ENCODE measurements at regions not wholly inside any gene's neighbourhood (a gene's known extent, or its start where the extent isn't known, plus 50 kb on each side); places are given as distances from the start of the nearest gene placed in this dataset.

- H3K79me2 ChIP-seq (ENCODE audit: insufficient read depth, low read length) = no peaks in the 10 kb centered on the region
- no peak overlapping the region for H2AFZ ChIP-seq (ENCODE audit: low read length)
- TF ChIP-seq, protein P1, sequence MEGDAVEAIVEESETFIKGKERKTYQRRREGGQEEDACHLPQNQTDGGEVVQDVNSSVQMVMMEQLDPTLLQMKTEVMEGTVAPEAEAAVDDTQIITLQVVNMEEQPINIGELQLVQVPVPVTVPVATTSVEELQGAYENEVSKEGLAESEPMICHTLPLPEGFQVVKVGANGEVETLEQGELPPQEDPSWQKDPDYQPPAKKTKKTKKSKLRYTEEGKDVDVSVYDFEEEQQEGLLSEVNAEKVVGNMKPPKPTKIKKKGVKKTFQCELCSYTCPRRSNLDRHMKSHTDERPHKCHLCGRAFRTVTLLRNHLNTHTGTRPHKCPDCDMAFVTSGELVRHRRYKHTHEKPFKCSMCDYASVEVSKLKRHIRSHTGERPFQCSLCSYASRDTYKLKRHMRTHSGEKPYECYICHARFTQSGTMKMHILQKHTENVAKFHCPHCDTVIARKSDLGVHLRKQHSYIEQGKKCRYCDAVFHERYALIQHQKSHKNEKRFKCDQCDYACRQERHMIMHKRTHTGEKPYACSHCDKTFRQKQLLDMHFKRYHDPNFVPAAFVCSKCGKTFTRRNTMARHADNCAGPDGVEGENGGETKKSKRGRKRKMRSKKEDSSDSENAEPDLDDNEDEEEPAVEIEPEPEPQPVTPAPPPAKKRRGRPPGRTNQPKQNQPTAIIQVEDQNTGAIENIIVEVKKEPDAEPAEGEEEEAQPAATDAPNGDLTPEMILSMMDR (IDR thresholded peaks at IDR 0.05; ENCODE audit: extremely low read depth, low read depth, low read length) = peak; percentile 69
- H3K4me2 ChIP-seq (ENCODE audit: insufficient read depth, low read length) = no peak overlapping the region
- no peak overlapping the region for H3K4me3 ChIP-seq (ENCODE audit: insufficient read depth, low read length)
- H3K36me3 ChIP-seq (ENCODE audit: insufficient read depth, low read length) = no peaks in the 10 kb centered on the region
- no peak for DNase-seq (ENCODE audit: insufficient read length, low spot score, missing footprints)
- no peak overlapping the region for H3K27ac ChIP-seq (ENCODE audit: low read depth, low read length)
- H3K4me1 ChIP-seq (ENCODE audit: insufficient read depth, low read length) = peaks cover 23% of the 10 kb centered on the region
- H3K27me3 ChIP-seq (ENCODE audit: insufficient read depth, low read length) = no peaks in the 10 kb centered on the region
- no peaks in the 10 kb centered on the region for H3K9me3 ChIP-seq (ENCODE audit: low read depth, low read length)
- no peaks in the 10 kb centered on the region for H4K20me1 ChIP-seq (ENCODE audit: insufficient read depth, low read length)
These were observed 986.3 kb upstream of the TMEM132C start for GRCh38 chr12:127280393-127281275.

DNA sequence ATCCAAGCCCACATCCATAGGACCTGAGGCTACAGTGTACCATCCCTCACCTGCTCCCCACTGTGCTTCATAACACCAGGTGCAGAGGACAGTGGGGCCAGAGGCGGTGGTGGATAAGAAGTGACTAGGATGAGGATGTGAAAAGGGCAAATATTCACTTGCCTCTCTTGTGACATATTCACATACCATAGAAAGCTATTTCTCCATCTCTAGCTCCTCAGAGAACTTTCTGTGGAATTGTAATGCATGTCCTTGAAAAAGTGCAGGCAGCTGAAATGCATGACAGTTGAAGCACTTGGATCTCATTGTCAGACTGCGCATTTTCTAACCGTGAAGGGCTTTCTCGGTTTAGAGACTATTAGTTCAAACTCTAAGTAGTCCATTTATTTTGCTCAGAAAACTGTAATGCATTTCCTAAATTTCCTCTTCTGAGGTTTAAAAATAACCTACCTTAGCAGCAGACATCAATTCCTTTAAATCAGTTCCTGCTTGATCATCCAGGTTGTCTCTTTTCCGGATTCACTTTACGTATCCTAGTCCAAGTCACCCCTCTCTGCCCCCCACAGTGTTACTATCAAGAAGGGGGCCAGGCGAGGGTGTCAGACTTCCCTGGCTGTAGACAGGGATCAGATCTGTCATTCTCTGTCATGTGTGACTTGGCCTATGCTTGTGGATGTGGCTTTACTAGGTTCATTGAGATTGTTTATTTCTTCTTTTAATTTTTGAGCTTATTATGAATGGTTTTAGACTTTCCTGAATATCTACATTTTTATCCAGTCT lies 984.0 kb upstream of the TMEM132C start:
- Histone ChIP-seq H3K4me1 (ENCODE audit: insufficient read depth, low read length) (peaks cover 27% of the 10 kb centered on the region), H4K20me1 (ENCODE audit: insufficient read depth, low read length) (no peaks in the 10 kb centered on the region), H3K27me3 (ENCODE audit: insufficient read depth, low read length) (no peaks in the 10 kb centered on the region), H2AFZ (ENCODE audit: low read length) (no peak overlapping the region), H3K4me2 (ENCODE audit: insufficient read depth, low read length) (no peak overlapping the region), H3K27ac (ENCODE audit: low read depth, low read length) (peak overlapping the region; percentile 99), H3K79me2 (ENCODE audit: insufficient read depth, low read length) (no peaks in the 10 kb centered on the region), H3K9me3 (ENCODE audit: low read depth, low read length) (no peaks in the 10 kb centered on the region), H3K36me3 (ENCODE audit: insufficient read depth, low read length) (no peaks in the 10 kb centered on the region), H3K4me3 (ENCODE audit: insufficient read depth, low read length) (no peak overlapping the region)
- DNase-seq (ENCODE audit: insufficient read length, low spot score, missing footprints) = no peak
- TF ChIP-seq, protein P1 (IDR thresholded peaks at IDR 0.05; ENCODE audit: extremely low read depth, low read depth, low read length) = no peak

DNA sequence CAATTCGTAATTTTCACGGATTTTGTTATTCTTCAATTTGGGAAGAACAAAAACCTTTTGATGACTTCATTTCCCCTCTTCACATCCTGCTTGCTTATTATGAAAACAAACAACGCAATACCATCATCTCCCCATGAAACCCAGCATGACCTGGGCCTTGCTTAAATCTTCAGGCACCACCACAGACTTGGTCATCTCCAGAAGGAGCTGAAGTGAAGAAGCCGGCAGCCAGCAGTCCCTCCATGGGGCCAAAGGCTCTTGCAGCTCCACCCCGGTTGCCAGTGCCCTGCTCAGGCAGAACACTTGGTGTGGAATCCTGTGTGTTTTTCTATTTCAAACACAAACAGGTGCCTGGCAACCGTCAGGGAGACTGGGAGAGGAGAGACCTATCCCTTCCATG lies 982.9 kb upstream of the TMEM132C start:
- Histone ChIP-seq H2AFZ (ENCODE audit: low read length) (peak overlapping the region; percentile 49), H3K9me3 (ENCODE audit: low read depth, low read length) (no peaks in the 10 kb centered on the region), H3K4me1 (ENCODE audit: insufficient read depth, low read length) (peaks cover 25% of the 10 kb centered on the region), H3K4me2 (ENCODE audit: insufficient read depth, low read length) (peak overlapping the region; percentile 6), H3K4me3 (ENCODE audit: insufficient read depth, low read length) (no peak overlapping the region), H3K79me2 (ENCODE audit: insufficient read depth, low read length) (no peaks in the 10 kb centered on the region), H4K20me1 (ENCODE audit: insufficient read depth, low read length) (no peaks in the 10 kb centered on the region), H3K27me3 (ENCODE audit: insufficient read depth, low read length) (no peaks in the 10 kb centered on the region), H3K36me3 (ENCODE audit: insufficient read depth, low read length) (no peaks in the 10 kb centered on the region), H3K27ac (ENCODE audit: low read depth, low read length) (peak overlapping the region; percentile 99)
- TF ChIP-seq, protein P1 (IDR thresholded peaks at IDR 0.05; ENCODE audit: extremely low read depth, low read depth, low read length) = no peak
- DNase-seq (ENCODE audit: insufficient read length, low spot score, missing footprints) = no peak
